ENCODE measurements at regions not wholly inside any gene's neighbourhood (a gene's known extent, or its start where the extent isn't known, plus 50 kb on each side); places are given as distances from the start of the nearest gene placed in this dataset.
"Not testable (repeated sequence)": the region's sequence is repeated elsewhere in the genome, so short reads cannot be mapped to it uniquely, and the experiment has no call there.

- no peak overlapping the region for H3K4me3 Mint-ChIP-seq
- H3K9me3 Mint-ChIP-seq: no peaks in the 10 kb centered on the region
- no peak for DNase-seq (ENCODE audit: low spot score in 2 of 2)
- ATAC-seq (replicated peaks; ENCODE audit: extremely low read depth, poor library complexity, severe bottlenecking): no peak
- H3K27me3 Mint-ChIP-seq: no peaks in the 10 kb centered on the region
- no peaks in the 10 kb centered on the region for H3K4me1 Mint-ChIP-seq
- H3K27ac Mint-ChIP-seq (ENCODE audit: low read depth): no peak overlapping the region
- H3K36me3 Mint-ChIP-seq (ENCODE audit: insufficient read depth): peaks cover 2% of the 10 kb centered on the region
Measured at GRCh38 chr3:110909839-110910238, 161.8 kb upstream of the NECTIN3 start.

GRCh38 chr3:110910346-110910955, 161.2 kb upstream of the NECTIN3 start:
- Mint-ChIP-seq H3K27me3 (no peaks in the 10 kb centered on the region), H3K4me3 (no peak overlapping the region), H3K36me3 (ENCODE audit: insufficient read depth) (peaks cover 2% of the 10 kb centered on the region), H3K27ac (ENCODE audit: low read depth) (no peak overlapping the region), H3K4me1 (no peaks in the 10 kb centered on the region), H3K9me3 (no peaks in the 10 kb centered on the region)
- ATAC-seq (replicated peaks; ENCODE audit: extremely low read depth, poor library complexity, severe bottlenecking): no peak
- no peak for DNase-seq (ENCODE audit: low spot score in 2 of 2)

- no peaks in the 10 kb centered on the region for H3K9me3 Mint-ChIP-seq
- peaks cover 4% of the 10 kb centered on the region for H3K36me3 Mint-ChIP-seq (ENCODE audit: insufficient read depth)
- H3K4me1 Mint-ChIP-seq: no peaks in the 10 kb centered on the region
- no peak overlapping the region for H3K27ac Mint-ChIP-seq (ENCODE audit: low read depth)
- DNase-seq (ENCODE audit: low spot score in 2 of 2): no peak
- ATAC-seq (replicated peaks; ENCODE audit: extremely low read depth, poor library complexity, severe bottlenecking): no peak
- H3K4me3 Mint-ChIP-seq: no peak overlapping the region
- peaks cover 13% of the 10 kb centered on the region for H3K27me3 Mint-ChIP-seq
Measured at GRCh38 chr3:110918963-110919362, 152.7 kb upstream of the NECTIN3 start.

- DNase-seq (ENCODE audit: low spot score in 2 of 2): no peak
- no peak overlapping the region for H3K27ac Mint-ChIP-seq (ENCODE audit: low read depth)
- H3K27me3 Mint-ChIP-seq: peaks cover 28% of the 10 kb centered on the region
- no peak overlapping the region for H3K4me3 Mint-ChIP-seq
- H3K9me3 Mint-ChIP-seq: no peaks in the 10 kb centered on the region
- no peak for ATAC-seq (replicated peaks; ENCODE audit: extremely low read depth, poor library complexity, severe bottlenecking)
- H3K36me3 Mint-ChIP-seq (ENCODE audit: insufficient read depth): no peaks in the 10 kb centered on the region
- H3K4me1 Mint-ChIP-seq: no peaks in the 10 kb centered on the region
Measured at GRCh38 chr3:110925798-110926197, 145.8 kb upstream of the NECTIN3 start.

GRCh38 chr3:110928016-110928662, 143.5 kb upstream of the NECTIN3 start:
- Mint-ChIP-seq H3K36me3 (ENCODE audit: insufficient read depth) (no peaks in the 10 kb centered on the region), H3K27me3 (peaks cover 31% of the 10 kb centered on the region), H3K4me3 (no peak overlapping the region), H3K9me3 (no peaks in the 10 kb centered on the region), H3K4me1 (no peaks in the 10 kb centered on the region), H3K27ac (ENCODE audit: low read depth) (no peak overlapping the region)
- DNase-seq (ENCODE audit: low spot score in 2 of 2) (no peak), ATAC-seq (replicated peaks; ENCODE audit: extremely low read depth, poor library complexity, severe bottlenecking) (no peak)

GRCh38 chr3:110929816-110930215, 141.8 kb upstream of the NECTIN3 start:
- no peaks in the 10 kb centered on the region for H3K4me1 Mint-ChIP-seq
- no peak overlapping the region for H3K4me3 Mint-ChIP-seq
- H3K36me3 Mint-ChIP-seq (ENCODE audit: insufficient read depth): no peaks in the 10 kb centered on the region
- peaks cover 31% of the 10 kb centered on the region for H3K27me3 Mint-ChIP-seq
- ATAC-seq (replicated peaks; ENCODE audit: extremely low read depth, poor library complexity, severe bottlenecking) (no peak), DNase-seq (ENCODE audit: low spot score in 2 of 2) (no peak)
- H3K9me3 Mint-ChIP-seq: no peaks in the 10 kb centered on the region
- no peak overlapping the region for H3K27ac Mint-ChIP-seq (ENCODE audit: low read depth)

GRCh38 chr3:110932567-110932966, 139.0 kb upstream of the NECTIN3 start:
- Mint-ChIP-seq H3K36me3 (ENCODE audit: insufficient read depth) (no peaks in the 10 kb centered on the region), H3K4me1 (no peaks in the 10 kb centered on the region), H3K27ac (ENCODE audit: low read depth) (no peak overlapping the region), H3K4me3 (no peak overlapping the region), H3K27me3 (peaks cover 16% of the 10 kb centered on the region), H3K9me3 (no peaks in the 10 kb centered on the region)
- ATAC-seq (replicated peaks; ENCODE audit: extremely low read depth, poor library complexity, severe bottlenecking) (no peak), DNase-seq (ENCODE audit: low spot score in 2 of 2) (no peak)

- ATAC-seq (replicated peaks; ENCODE audit: extremely low read depth, poor library complexity, severe bottlenecking) (no peak), DNase-seq (ENCODE audit: low spot score in 2 of 2) (no peak)
- H3K4me1 Mint-ChIP-seq: no peaks in the 10 kb centered on the region
- no peak overlapping the region for H3K4me3 Mint-ChIP-seq
- peaks cover 25% of the 10 kb centered on the region for H3K27me3 Mint-ChIP-seq
- no peaks in the 10 kb centered on the region for H3K9me3 Mint-ChIP-seq
- no peak overlapping the region for H3K27ac Mint-ChIP-seq (ENCODE audit: low read depth)
- H3K36me3 Mint-ChIP-seq (ENCODE audit: insufficient read depth): no peaks in the 10 kb centered on the region
Measured at GRCh38 chr3:110933821-110934426, 137.7 kb upstream of the NECTIN3 start.

- Mint-ChIP-seq H3K4me3 (no peak overlapping the region), H3K9me3 (no peaks in the 10 kb centered on the region), H3K27ac (ENCODE audit: low read depth) (no peak overlapping the region), H3K27me3 (peaks cover 10% of the 10 kb centered on the region), H3K36me3 (ENCODE audit: insufficient read depth) (no peaks in the 10 kb centered on the region), H3K4me1 (no peaks in the 10 kb centered on the region)
- DNase-seq (ENCODE audit: low spot score in 2 of 2) (no peak), ATAC-seq (replicated peaks; ENCODE audit: extremely low read depth, poor library complexity, severe bottlenecking) (no peak)
Measured at GRCh38 chr3:110938629-110939028, 133.0 kb upstream of the NECTIN3 start.

GRCh38 chr3:110940055-110940454, 131.6 kb upstream of the NECTIN3 start:
- Mint-ChIP-seq H3K27me3 (peaks cover 10% of the 10 kb centered on the region), H3K4me3 (no peak overlapping the region), H3K36me3 (ENCODE audit: insufficient read depth) (no peaks in the 10 kb centered on the region), H3K4me1 (no peaks in the 10 kb centered on the region), H3K27ac (ENCODE audit: low read depth) (no peak overlapping the region), H3K9me3 (no peaks in the 10 kb centered on the region)
- ATAC-seq (replicated peaks; ENCODE audit: extremely low read depth, poor library complexity, severe bottlenecking): no peak
- no peak for DNase-seq (ENCODE audit: low spot score in 2 of 2)

- no peak for DNase-seq (ENCODE audit: low spot score in 2 of 2)
- no peak overlapping the region for H3K27ac Mint-ChIP-seq (ENCODE audit: low read depth)
- H3K27me3 Mint-ChIP-seq: no peaks in the 10 kb centered on the region
- H3K4me3 Mint-ChIP-seq: no peak overlapping the region
- H3K36me3 Mint-ChIP-seq (ENCODE audit: insufficient read depth): no peaks in the 10 kb centered on the region
- no peaks in the 10 kb centered on the region for H3K4me1 Mint-ChIP-seq
- ATAC-seq (replicated peaks; ENCODE audit: extremely low read depth, poor library complexity, severe bottlenecking): no peak
- peaks cover 25% of the 10 kb centered on the region for H3K9me3 Mint-ChIP-seq
Measured at GRCh38 chr3:110944782-110945181, 126.8 kb upstream of the NECTIN3 start.

- Mint-ChIP-seq H3K27ac (ENCODE audit: low read depth) (no peak overlapping the region), H3K27me3 (no peaks in the 10 kb centered on the region), H3K9me3 (peaks cover 33% of the 10 kb centered on the region), H3K36me3 (ENCODE audit: insufficient read depth) (no peaks in the 10 kb centered on the region), H3K4me1 (no peaks in the 10 kb centered on the region), H3K4me3 (no peak overlapping the region)
- ATAC-seq (replicated peaks; ENCODE audit: extremely low read depth, poor library complexity, severe bottlenecking) (no peak), DNase-seq (ENCODE audit: low spot score in 2 of 2) (no peak)
Measured at GRCh38 chr3:110946810-110947209, 124.8 kb upstream of the NECTIN3 start.

- ATAC-seq (replicated peaks; ENCODE audit: extremely low read depth, poor library complexity, severe bottlenecking); H3K4me1 Mint-ChIP-seq; H3K27ac Mint-ChIP-seq (ENCODE audit: low read depth); DNase-seq (ENCODE audit: low spot score in 2 of 2); H3K27me3 Mint-ChIP-seq; H3K36me3 Mint-ChIP-seq (ENCODE audit: insufficient read depth); H3K4me3 Mint-ChIP-seq: not testable (repeated sequence)
- peaks cover 33% of the 10 kb centered on the region for H3K9me3 Mint-ChIP-seq
Measured at GRCh38 chr3:110949194-110949593, 122.4 kb upstream of the NECTIN3 start.

All from central memory CD8-positive, alpha-beta T cell (primary cell).